ENCODE measurements at regions not wholly inside any gene's neighbourhood (a gene's known extent, or its start where the extent isn't known, plus 50 kb on each side); places are given as distances from the start of the nearest gene placed in this dataset.

DNA sequence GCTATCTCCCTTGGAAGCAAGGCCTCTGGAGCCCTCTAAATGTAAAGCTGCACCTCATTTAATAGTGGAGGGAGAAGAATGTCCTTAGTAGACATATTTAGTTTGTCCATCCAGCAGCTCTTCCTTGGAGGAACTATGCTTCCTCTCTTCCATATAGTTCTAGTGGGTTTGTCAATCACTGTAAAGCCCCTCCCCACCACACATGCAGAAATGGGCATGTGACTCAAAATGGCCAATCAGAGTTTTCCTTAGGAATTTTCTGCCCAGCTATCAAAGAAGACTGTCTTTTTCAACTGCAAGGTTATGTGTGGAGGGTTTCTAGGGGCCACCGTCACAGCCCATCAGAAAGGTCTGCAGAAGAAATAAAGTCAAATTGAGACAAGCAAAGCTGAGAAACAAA is 175.5 kb downstream of the MIS18A start:
- TF ChIP-seq POLR2AphosphoS5 (IDR thresholded peaks at IDR 0.05; ENCODE audit: low read depth, low read length): no peak
- TF ChIP-seq, protein P1, sequence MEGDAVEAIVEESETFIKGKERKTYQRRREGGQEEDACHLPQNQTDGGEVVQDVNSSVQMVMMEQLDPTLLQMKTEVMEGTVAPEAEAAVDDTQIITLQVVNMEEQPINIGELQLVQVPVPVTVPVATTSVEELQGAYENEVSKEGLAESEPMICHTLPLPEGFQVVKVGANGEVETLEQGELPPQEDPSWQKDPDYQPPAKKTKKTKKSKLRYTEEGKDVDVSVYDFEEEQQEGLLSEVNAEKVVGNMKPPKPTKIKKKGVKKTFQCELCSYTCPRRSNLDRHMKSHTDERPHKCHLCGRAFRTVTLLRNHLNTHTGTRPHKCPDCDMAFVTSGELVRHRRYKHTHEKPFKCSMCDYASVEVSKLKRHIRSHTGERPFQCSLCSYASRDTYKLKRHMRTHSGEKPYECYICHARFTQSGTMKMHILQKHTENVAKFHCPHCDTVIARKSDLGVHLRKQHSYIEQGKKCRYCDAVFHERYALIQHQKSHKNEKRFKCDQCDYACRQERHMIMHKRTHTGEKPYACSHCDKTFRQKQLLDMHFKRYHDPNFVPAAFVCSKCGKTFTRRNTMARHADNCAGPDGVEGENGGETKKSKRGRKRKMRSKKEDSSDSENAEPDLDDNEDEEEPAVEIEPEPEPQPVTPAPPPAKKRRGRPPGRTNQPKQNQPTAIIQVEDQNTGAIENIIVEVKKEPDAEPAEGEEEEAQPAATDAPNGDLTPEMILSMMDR (IDR thresholded peaks at IDR 0.05): no peak
- TF ChIP-seq SIN3A (IDR thresholded peaks at IDR 0.05; ENCODE audit: borderline replicate concordance, insufficient read depth, low read depth, low read length): no peak
- TF ChIP-seq TCF7L2 (IDR thresholded peaks at IDR 0.05; ENCODE audit: low read depth, low read length): no peak
- TF ChIP-seq, protein P2, sequence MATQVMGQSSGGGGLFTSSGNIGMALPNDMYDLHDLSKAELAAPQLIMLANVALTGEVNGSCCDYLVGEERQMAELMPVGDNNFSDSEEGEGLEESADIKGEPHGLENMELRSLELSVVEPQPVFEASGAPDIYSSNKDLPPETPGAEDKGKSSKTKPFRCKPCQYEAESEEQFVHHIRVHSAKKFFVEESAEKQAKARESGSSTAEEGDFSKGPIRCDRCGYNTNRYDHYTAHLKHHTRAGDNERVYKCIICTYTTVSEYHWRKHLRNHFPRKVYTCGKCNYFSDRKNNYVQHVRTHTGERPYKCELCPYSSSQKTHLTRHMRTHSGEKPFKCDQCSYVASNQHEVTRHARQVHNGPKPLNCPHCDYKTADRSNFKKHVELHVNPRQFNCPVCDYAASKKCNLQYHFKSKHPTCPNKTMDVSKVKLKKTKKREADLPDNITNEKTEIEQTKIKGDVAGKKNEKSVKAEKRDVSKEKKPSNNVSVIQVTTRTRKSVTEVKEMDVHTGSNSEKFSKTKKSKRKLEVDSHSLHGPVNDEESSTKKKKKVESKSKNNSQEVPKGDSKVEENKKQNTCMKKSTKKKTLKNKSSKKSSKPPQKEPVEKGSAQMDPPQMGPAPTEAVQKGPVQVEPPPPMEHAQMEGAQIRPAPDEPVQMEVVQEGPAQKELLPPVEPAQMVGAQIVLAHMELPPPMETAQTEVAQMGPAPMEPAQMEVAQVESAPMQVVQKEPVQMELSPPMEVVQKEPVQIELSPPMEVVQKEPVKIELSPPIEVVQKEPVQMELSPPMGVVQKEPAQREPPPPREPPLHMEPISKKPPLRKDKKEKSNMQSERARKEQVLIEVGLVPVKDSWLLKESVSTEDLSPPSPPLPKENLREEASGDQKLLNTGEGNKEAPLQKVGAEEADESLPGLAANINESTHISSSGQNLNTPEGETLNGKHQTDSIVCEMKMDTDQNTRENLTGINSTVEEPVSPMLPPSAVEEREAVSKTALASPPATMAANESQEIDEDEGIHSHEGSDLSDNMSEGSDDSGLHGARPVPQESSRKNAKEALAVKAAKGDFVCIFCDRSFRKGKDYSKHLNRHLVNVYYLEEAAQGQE (IDR thresholded peaks at IDR 0.05; ENCODE audit: insufficient read depth in 1 of 2, low read depth in 2 of 2, low read length in 1 of 2): no peak

DNA sequence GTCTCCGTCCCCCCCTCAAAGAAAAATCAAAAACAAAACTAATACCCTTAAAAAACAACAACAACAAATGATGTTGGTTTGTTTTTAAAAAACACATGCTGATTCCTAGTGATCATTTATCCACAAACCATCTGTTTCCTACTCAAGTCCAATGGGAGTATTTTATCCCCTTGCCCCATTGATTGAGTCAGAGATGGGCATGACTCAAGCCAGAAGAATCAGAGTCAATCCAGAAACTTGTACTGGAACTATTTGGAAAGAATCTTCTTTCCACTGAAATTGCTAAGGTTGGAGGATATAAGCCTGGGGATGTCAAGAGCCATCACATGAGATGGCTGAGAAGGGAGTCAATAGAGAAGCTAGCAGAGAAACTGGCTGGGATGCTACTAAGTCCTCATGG is 176.4 kb downstream of the MIS18A start:
- CTCF ChIA-PET: no interaction called here
- TF ChIP-seq TCF7L2 (IDR thresholded peaks at IDR 0.05; ENCODE audit: low read depth, low read length) (no peak), SIN3A (IDR thresholded peaks at IDR 0.05; ENCODE audit: borderline replicate concordance, insufficient read depth, low read depth, low read length) (no peak), POLR2AphosphoS5 (IDR thresholded peaks at IDR 0.05; ENCODE audit: low read depth, low read length) (no peak)
- TF ChIP-seq, protein P2 (IDR thresholded peaks at IDR 0.05; ENCODE audit: insufficient read depth in 1 of 2, low read depth in 2 of 2, low read length in 1 of 2): no peak
- TF ChIP-seq, protein P1 (IDR thresholded peaks at IDR 0.05): no peak
- Histone ChIP-seq H3K27ac (ENCODE audit: low read length) (no peak overlapping the region), H3K27me3 (ENCODE audit: control insufficient read depth, insufficient read depth, low read length) (no peaks in the 10 kb centered on the region), H3K4me1 (ENCODE audit: control insufficient read depth, insufficient read depth, low read length) (no peaks in the 10 kb centered on the region), H3K9me3 (ENCODE audit: control insufficient read depth, insufficient read depth, low read depth, low read length) (no peaks in the 10 kb centered on the region), H3K4me3 (ENCODE audit: low read depth in 2 of 2, low read length in 2 of 2) (no peak overlapping the region), H3K36me3 (ENCODE audit: control insufficient read depth, insufficient read depth, low read length) (no peaks in the 10 kb centered on the region)
- DNase-seq (ENCODE audit: low read depth, low spot score) (no peak), ATAC-seq (no peak)
- intact Hi-C loops (cut with micrococcal nuclease; ENCODE audit: unreplicated experiment): no loop called here
- in situ Hi-C loops (cut with HindIII; ENCODE audit: low pct_unique_long_range_greater_than_20kb, low sequenced_read_pairs): no loop called here
- POLR2A ChIA-PET: no interaction called here
- no TSS peak for BruUV-seq (replicated peaks)

More for the DNA sequence above, 175.5 kb downstream of the MIS18A start:
- Histone ChIP-seq H3K36me3 (ENCODE audit: control insufficient read depth, insufficient read depth, low read length) (no peaks in the 10 kb centered on the region), H3K4me3 (ENCODE audit: low read depth in 2 of 2, low read length in 2 of 2) (no peak overlapping the region), H3K4me1 (ENCODE audit: control insufficient read depth, insufficient read depth, low read length) (no peaks in the 10 kb centered on the region), H3K27me3 (ENCODE audit: control insufficient read depth, insufficient read depth, low read length) (no peaks in the 10 kb centered on the region), H3K9me3 (ENCODE audit: control insufficient read depth, insufficient read depth, low read depth, low read length) (no peaks in the 10 kb centered on the region), H3K27ac (ENCODE audit: low read length) (no peak overlapping the region)
- POLR2A ChIA-PET: no interaction called here
- CTCF ChIA-PET: no interaction called here
- ATAC-seq (no peak), DNase-seq (ENCODE audit: low read depth, low spot score) (no peak)
- in situ Hi-C loops (cut with HindIII; ENCODE audit: low pct_unique_long_range_greater_than_20kb, low sequenced_read_pairs) (no loop called here), intact Hi-C loops (cut with micrococcal nuclease; ENCODE audit: unreplicated experiment) (no loop called here)
- BruUV-seq (replicated peaks): no TSS peak

All from Panc1 (cell line).